Left ventricle myocardium inferior (tissue), 1 donor: ENCODE measurements at regions not wholly inside any gene's neighbourhood (a gene's known extent, or its start where the extent isn't known, plus 50 kb on each side); places are given as distances from the start of the nearest gene placed in this dataset.

Experiments
- DNase-seq: peaks from one replicate; pipeline ENCODE4 v3.0.0-alpha.2; 2020
- H3K27ac ChIP-seq: fragments of 200-600 bp; replicated peaks from 2 replicates; pipeline ENCODE4 v1.8.0; 2021
- H3K27me3 ChIP-seq: fragments of 200-600 bp; 2 replicates; pipeline ENCODE4 v1.8.0; 2021; ENCODE audit warnings: low read depth
- H3K36me3 ChIP-seq: fragments of 200-600 bp; 2 replicates; pipeline ENCODE4 v1.8.0; 2021
- H3K4me1 ChIP-seq: fragments of 200-600 bp; 2 replicates; pipeline ENCODE4 v1.8.0; 2021
- H3K4me3 ChIP-seq: fragments of 200-600 bp; 2 replicates; pipeline ENCODE4 v1.8.0; 2021; ENCODE audit warnings: mild to moderate bottlenecking, moderate library complexity
- H3K9me3 ChIP-seq: fragments of 200-600 bp; replicated peaks from 2 replicates; pipeline ENCODE4 v1.8.0; 2021
- CTCF ChIP-seq: fragments of 200-600 bp; IDR thresholded peaks from 2 replicates; pipeline ENCODE4 v1.8.0; 2021; ENCODE audit warnings: antibody characterized with exemption, mild to moderate bottlenecking, borderline replicate concordance
- intact Hi-C: fragments of 100-400 bp; cut with micrococcal nuclease; formaldehyde crosslinking; loops from one replicate; pipeline ENCODE4 v1.11.0; 2022
- donor health status: DM: no; HTN: yes; CAD: no; lungs with severe emphysema.

DNA sequence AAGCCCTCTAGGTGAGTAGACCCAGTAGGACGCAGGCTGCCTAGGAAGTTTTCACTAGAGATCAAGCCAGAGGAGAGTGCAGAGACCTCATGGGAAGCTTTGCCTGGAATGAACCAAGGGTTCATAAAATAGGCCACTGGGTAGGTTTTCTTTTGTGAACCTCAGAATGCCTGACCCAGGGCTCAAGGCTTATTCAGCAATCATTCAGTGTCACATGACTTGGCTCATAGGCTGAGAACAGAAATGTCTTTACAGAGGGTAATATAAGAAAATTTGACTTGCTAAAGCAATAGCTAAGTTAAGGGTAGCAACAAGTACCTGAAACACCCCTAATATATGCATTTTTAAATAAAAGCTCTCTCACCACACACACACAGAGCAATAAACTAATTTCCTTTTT, 132.6 kb downstream of the RAB38 start:
- DNase-seq = no peak
- no peak overlapping the region for H3K4me3 ChIP-seq
- H3K36me3 ChIP-seq = no peaks in the 10 kb centered on the region
- TF ChIP-seq CTCF = no peak
- intact Hi-C loops = no loop called here
- peaks cover 7% of the 10 kb centered on the region for H3K27me3 ChIP-seq
- H3K27ac ChIP-seq = no peak overlapping the region
- no peaks in the 10 kb centered on the region for H3K4me1 ChIP-seq
- no peaks in the 10 kb centered on the region for H3K9me3 ChIP-seq

DNA sequence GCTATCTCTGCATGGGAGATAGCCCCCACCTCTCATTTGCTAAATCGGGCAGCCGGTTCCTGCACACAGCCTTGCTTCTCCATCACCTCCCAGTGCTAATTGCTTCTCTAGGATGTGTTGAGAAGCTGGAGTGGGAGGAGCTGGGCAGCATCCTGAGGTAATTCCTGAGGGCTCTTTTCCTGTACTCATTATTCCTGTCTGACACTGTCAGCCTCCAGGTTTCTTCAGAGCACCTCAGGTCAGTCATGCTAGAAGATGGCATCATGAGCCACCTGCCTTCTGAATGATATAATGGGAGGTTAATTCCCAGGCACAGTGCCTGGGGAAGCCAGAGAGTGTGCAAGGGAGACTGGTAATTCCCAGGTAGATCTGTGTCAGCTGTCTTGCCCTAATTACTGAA, 133.0 kb downstream of the RAB38 start:
- peaks cover 7% of the 10 kb centered on the region for H3K27me3 ChIP-seq
- H3K4me3 ChIP-seq = no peak overlapping the region
- H3K36me3 ChIP-seq = no peaks in the 10 kb centered on the region
- intact Hi-C loops = no loop called here
- no peaks in the 10 kb centered on the region for H3K9me3 ChIP-seq
- TF ChIP-seq CTCF = no peak
- DNase-seq = no peak
- no peak overlapping the region for H3K27ac ChIP-seq
- no peaks in the 10 kb centered on the region for H3K4me1 ChIP-seq

- H3K4me3 ChIP-seq = no peak overlapping the region
- peaks cover 7% of the 10 kb centered on the region for H3K27me3 ChIP-seq
- H3K4me1 ChIP-seq = no peaks in the 10 kb centered on the region
- DNase-seq = no peak
- intact Hi-C loops = no loop called here
- TF ChIP-seq CTCF = no peak
- H3K9me3 ChIP-seq = no peaks in the 10 kb centered on the region
- no peaks in the 10 kb centered on the region for H3K36me3 ChIP-seq
- H3K27ac ChIP-seq = no peak overlapping the region
Observed at GRCh38 chr11:88041679-88042078, 133.6 kb downstream of the RAB38 start.

GRCh38 chr11:88040148-88040496, 135.1 kb downstream of the RAB38 start:
- H3K4me3 ChIP-seq = no peak overlapping the region
- H3K4me1 ChIP-seq = no peaks in the 10 kb centered on the region
- TF ChIP-seq CTCF = no peak
- DNase-seq = no peak
- H3K36me3 ChIP-seq = no peaks in the 10 kb centered on the region
- peaks cover 7% of the 10 kb centered on the region for H3K27me3 ChIP-seq
- no peaks in the 10 kb centered on the region for H3K9me3 ChIP-seq
- intact Hi-C loops = no loop called here
- no peak overlapping the region for H3K27ac ChIP-seq

DNA sequence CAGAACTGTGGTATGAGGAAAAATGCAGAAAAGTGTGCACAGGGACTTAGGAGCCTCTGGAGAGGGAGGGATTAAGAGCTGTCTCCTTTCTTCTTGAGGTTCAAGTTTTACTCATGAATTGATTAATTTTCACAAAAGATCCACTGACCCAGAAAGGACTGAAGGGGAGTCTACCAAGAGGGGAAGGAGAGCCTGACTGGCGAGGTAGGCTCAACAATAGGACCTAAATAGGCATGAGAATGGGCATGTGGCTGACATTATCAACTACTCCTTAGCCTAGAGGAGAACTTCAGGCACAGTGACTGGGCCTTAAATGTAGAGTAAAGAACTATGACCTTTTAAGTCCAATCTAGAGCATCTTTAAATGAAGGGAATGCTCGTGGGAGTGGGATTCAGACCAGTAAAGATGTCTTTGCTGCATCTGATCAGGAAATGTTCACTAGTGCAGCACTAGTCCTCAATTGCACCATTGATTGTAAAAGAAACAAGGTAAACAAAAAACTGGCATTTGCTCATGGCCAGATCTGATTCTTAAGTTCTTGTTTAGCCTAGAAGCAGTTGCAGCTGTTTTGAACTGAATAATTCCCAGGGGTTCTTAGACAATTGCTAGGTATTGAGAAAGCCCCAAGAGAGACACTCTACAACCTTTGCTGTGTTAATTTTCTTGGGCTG, 135.6 kb downstream of the RAB38 start:
- no peaks in the 10 kb centered on the region for H3K36me3 ChIP-seq
- no peaks in the 10 kb centered on the region for H3K4me1 ChIP-seq
- TF ChIP-seq CTCF = no peak
- no peak for DNase-seq
- peaks cover 7% of the 10 kb centered on the region for H3K27me3 ChIP-seq
- H3K27ac ChIP-seq = no peak overlapping the region
- intact Hi-C loops = no loop called here
- H3K9me3 ChIP-seq = no peaks in the 10 kb centered on the region
- H3K4me3 ChIP-seq = no peak overlapping the region
